HepG2 (cell line): ENCODE measurements at regions not wholly inside any gene's neighbourhood (a gene's known extent, or its start where the extent isn't known, plus 50 kb on each side); places are given as distances from the start of the nearest gene placed in this dataset.

Experiments
- ATAC-seq: fragments of 200-7000 bp; cut with Tn5 transposase; 3 replicates; pipeline ENCODE4 v1.9.1; 2020; ENCODE audit warnings: mild to moderate bottlenecking, moderate library complexity
- BruUV-seq: library from RNA; stranded (reverse); fragments of 400-500 nt; replicated peaks from 2 replicates; lab custom pipeline; 2021; lab: Mats Ljungman, UMichigan
- CTCF ChIA-PET: fragments of 300-600 bp; formaldehyde crosslinking; extraction: SDS; loops from one replicate; lab custom pipeline; 2021; ENCODE audit warnings: low total read pairs, inconsistent platforms, low intra/inter-chr PET ratio; lab: Yijun Ruan, JAX
- POLR2A ChIA-PET: fragments of 350-600 bp; sonication (Branson Sonifier 250); formaldehyde crosslinking; loops from one replicate; lab custom pipeline; 2020; ENCODE audit warnings: antibody characterized with exemption, inconsistent platforms; lab: Yijun Ruan, JAX
- DNase-seq: peaks from one replicate; pipeline ENCODE4 v3.0.0-alpha.2; 2015; ENCODE audit warnings: low spot score
- FAIRE-seq: peaks from 3 replicates; lab custom pipeline; 2011; peaks lifted over from hg19 to GRCh38; lab: Jason Lieb, UNC
- H2AFZ ChIP-seq: one replicate; pipeline ENCODE4 v1.6.1; 2011; ENCODE audit warnings: low read length, inconsistent platforms
- H3K27ac ChIP-seq: fragments of 300-600 bp; 3 replicates; pipeline ENCODE4 v1.8.0; 2011; ENCODE audit warnings: mixed run types, mild to moderate bottlenecking, mixed read lengths, low read length, inconsistent platforms; ENCODE audit not compliant: insufficient read depth; ENCODE audit errors: extremely low read length
- H3K27me3 ChIP-seq, 2 experiments: fragments of 200-600 bp in 1 of 2; 2 replicates in 1 of 2; 3 replicates in 1 of 2; pipeline versions ENCODE4 v1.6.0 to v1.8.0; 2011; ENCODE audit warnings: low read length in 2 of 2, mild to moderate bottlenecking in 2 of 2, moderate library complexity in 2 of 2, inconsistent platforms in 1 of 2; ENCODE audit not compliant: insufficient read depth in 2 of 2, control insufficient read depth in 1 of 2
- H3K36me3 ChIP-seq, 2 experiments: fragments of 200-600 bp in 1 of 2; replicated peaks in 1 of 2; 2 replicates in 1 of 2; 3 replicates in 1 of 2; pipeline versions ENCODE4 v1.5.1 to v1.8.0; 2011; ENCODE audit warnings: low read length in 2 of 2, inconsistent platforms in 1 of 2; ENCODE audit not compliant: insufficient read depth in 2 of 2, control insufficient read depth in 1 of 2
- H3K4me1 ChIP-seq: 2 replicates; pipeline ENCODE4 v1.5.1; 2012; ENCODE audit warnings: low read length, inconsistent platforms; ENCODE audit not compliant: insufficient read depth
- H3K4me2 ChIP-seq: 2 replicates; pipeline ENCODE4 v1.6.0; 2011; ENCODE audit warnings: low read depth, low read length, inconsistent platforms
- H3K4me3 ChIP-seq, 3 experiments: fragments of 200-600 bp in 1 of 3; sonication (generic), shearing (Covaris generic) in 1 of 3; replicated peaks in 1 of 3; 2 replicates each; pipeline ENCODE4 v1.5.1; 2011 to 2016; ENCODE audit warnings: low read length in 3 of 3, inconsistent platforms in 2 of 3, low read depth in 2 of 3, mild to moderate bottlenecking in 2 of 3, control low read depth in 1 of 3, mixed read lengths in 1 of 3; ENCODE audit not compliant: insufficient read depth in 1 of 3
- H3K79me2 ChIP-seq: one replicate; pipeline ENCODE4 v1.6.1; 2011; ENCODE audit warnings: low read length, inconsistent platforms; ENCODE audit not compliant: insufficient read depth
- H3K9ac ChIP-seq: 2 replicates; pipeline ENCODE4 v1.6.0; 2011; ENCODE audit warnings: mild to moderate bottlenecking, low read depth, low read length, inconsistent platforms; ENCODE audit not compliant: insufficient read depth
- H3K9me3 ChIP-seq: 2 replicates; pipeline ENCODE4 v1.5.1; 2012; ENCODE audit warnings: mild to moderate bottlenecking, low read length
- H4K20me1 ChIP-seq: 2 replicates; pipeline ENCODE4 v1.6.0; 2011; ENCODE audit warnings: inconsistent platforms, mild to moderate bottlenecking, low read length, moderate library complexity; ENCODE audit not compliant: insufficient read depth
- EP300 ChIP-seq, 3 experiments: sonication (generic) in 1 of 3; formaldehyde crosslinking in 1 of 3; IDR thresholded peaks; 2 replicates each; pipeline versions ENCODE4 v1.5.1 to v1.6.1; 2011 to 2020; ENCODE audit warnings: low read depth in 2 of 3, low read length in 2 of 3, borderline replicate concordance in 1 of 3, improper control_type of control experiment in 1 of 3, mild to moderate bottlenecking in 1 of 3, missing genetic modification reagents in 1 of 3, moderate library complexity in 1 of 3
- RFX3 ChIP-seq: IDR thresholded peaks from 2 replicates; pipeline ENCODE4 v1.6.1; 2016; ENCODE audit warnings: missing biosample characterization, missing genetic modification reagents
- ZFP82 ChIP-seq: sonication (generic); formaldehyde crosslinking; IDR thresholded peaks from 2 replicates; pipeline ENCODE4 v1.5.1; 2020; ENCODE audit warnings: mild to moderate bottlenecking, missing genetic modification reagents, borderline replicate concordance
- ZNF530 ChIP-seq: sonication (generic); formaldehyde crosslinking; IDR thresholded peaks from 2 replicates; pipeline ENCODE4 v1.5.0; 2020; ENCODE audit warnings: low read depth, mild to moderate bottlenecking, missing genetic modification reagents
- ZNF781 ChIP-seq: sonication (generic); formaldehyde crosslinking; IDR thresholded peaks from 2 replicates; pipeline ENCODE4 v1.5.1; 2020; ENCODE audit warnings: borderline replicate concordance, mild to moderate bottlenecking, missing genetic modification reagents; ENCODE audit errors: not compliant biosample characterization
- WGBS: methylation state at CpG from one replicate; pipeline ENCODE4 v1.1.6; 2017; ENCODE audit warnings: low lambda C conversion rate; 5-methylcytosine and 5-hydroxymethylcytosine counted together
- in situ Hi-C: cut with HindIII; loops from 2 replicates; pipeline ENCODE4 v1.10.0; 2017; ENCODE audit warnings: low pct_unique_long_range_greater_than_20kb; ENCODE audit not compliant: extremely low pct_ligation_motif_present
- intact Hi-C: fragments of 100-400 bp; cut with micrococcal nuclease; formaldehyde crosslinking; loops from one replicate; pipeline ENCODE4 v1.10.0; 2022; ENCODE audit not compliant: unreplicated experiment
- TF ChIP-seq, protein P1 (sequence below), 2 experiments: IDR thresholded peaks; 2 replicates each; pipeline ENCODE4 v1.6.1; 2011 to 2012; ENCODE audit warnings: low read length in 2 of 2, borderline replicate concordance in 1 of 2, low read depth in 1 of 2, mild to moderate bottlenecking in 1 of 2, moderate library complexity in 1 of 2
- TF ChIP-seq, protein P2 (sequence below): sonication (generic); formaldehyde crosslinking; IDR thresholded peaks from 2 replicates; pipeline ENCODE4 v1.4.0; 2020; ENCODE audit warnings: missing genetic modification reagents

DNA sequence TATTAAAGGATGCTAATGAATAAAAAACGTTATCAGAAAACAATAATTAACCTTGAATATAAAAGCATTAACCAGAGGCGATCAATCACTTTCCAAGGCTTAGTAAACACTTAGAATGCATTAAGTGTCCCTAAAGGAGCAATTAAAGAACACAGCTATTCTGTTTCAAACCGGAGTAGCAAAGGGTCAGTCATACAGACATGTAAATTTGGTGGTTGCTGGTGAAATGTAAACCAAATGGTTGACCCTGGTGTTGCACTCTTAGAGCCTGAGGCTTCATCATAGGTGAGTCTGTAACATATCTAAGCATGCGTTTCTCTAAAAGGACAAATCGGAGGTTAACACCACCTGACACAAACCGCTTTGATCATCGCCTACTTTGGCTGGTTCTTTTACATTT lies 1280.1 kb downstream of the TYW1 start:
- H3K9me3 ChIP-seq: peaks cover 38% of the 10 kb centered on the region
- H3K9ac ChIP-seq: no peak overlapping the region
- DNase-seq: no peak
- TF ChIP-seq, protein P1, sequence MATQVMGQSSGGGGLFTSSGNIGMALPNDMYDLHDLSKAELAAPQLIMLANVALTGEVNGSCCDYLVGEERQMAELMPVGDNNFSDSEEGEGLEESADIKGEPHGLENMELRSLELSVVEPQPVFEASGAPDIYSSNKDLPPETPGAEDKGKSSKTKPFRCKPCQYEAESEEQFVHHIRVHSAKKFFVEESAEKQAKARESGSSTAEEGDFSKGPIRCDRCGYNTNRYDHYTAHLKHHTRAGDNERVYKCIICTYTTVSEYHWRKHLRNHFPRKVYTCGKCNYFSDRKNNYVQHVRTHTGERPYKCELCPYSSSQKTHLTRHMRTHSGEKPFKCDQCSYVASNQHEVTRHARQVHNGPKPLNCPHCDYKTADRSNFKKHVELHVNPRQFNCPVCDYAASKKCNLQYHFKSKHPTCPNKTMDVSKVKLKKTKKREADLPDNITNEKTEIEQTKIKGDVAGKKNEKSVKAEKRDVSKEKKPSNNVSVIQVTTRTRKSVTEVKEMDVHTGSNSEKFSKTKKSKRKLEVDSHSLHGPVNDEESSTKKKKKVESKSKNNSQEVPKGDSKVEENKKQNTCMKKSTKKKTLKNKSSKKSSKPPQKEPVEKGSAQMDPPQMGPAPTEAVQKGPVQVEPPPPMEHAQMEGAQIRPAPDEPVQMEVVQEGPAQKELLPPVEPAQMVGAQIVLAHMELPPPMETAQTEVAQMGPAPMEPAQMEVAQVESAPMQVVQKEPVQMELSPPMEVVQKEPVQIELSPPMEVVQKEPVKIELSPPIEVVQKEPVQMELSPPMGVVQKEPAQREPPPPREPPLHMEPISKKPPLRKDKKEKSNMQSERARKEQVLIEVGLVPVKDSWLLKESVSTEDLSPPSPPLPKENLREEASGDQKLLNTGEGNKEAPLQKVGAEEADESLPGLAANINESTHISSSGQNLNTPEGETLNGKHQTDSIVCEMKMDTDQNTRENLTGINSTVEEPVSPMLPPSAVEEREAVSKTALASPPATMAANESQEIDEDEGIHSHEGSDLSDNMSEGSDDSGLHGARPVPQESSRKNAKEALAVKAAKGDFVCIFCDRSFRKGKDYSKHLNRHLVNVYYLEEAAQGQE (IDR thresholded peaks at IDR 0.05; ENCODE audit: borderline replicate concordance in 1 of 2, low read depth in 1 of 2, low read length in 2 of 2): no peak
- no peak for TF ChIP-seq RFX3 (CRISPR knock-in tag)
- TF ChIP-seq, protein P2, sequence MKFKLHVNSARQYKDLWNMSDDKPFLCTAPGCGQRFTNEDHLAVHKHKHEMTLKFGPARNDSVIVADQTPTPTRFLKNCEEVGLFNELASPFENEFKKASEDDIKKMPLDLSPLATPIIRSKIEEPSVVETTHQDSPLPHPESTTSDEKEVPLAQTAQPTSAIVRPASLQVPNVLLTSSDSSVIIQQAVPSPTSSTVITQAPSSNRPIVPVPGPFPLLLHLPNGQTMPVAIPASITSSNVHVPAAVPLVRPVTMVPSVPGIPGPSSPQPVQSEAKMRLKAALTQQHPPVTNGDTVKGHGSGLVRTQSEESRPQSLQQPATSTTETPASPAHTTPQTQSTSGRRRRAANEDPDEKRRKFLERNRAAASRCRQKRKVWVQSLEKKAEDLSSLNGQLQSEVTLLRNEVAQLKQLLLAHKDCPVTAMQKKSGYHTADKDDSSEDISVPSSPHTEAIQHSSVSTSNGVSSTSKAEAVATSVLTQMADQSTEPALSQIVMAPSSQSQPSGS (CRISPR knock-in tag): no peak
- TF ChIP-seq ZFP82 (CRISPR knock-in tag): no peak
- no peak for TF ChIP-seq EP300 (IDR thresholded peaks at IDR 0.05; ENCODE audit: low read depth in 2 of 2, low read length in 2 of 2)
- TF ChIP-seq EP300 (CRISPR knock-in tag; IDR thresholded peaks at IDR 0.05; ENCODE audit: borderline replicate concordance): no peak
- no peak for TF ChIP-seq ZNF530 (CRISPR knock-in tag)
- no peak for TF ChIP-seq ZNF781
- no peaks in the 10 kb centered on the region for H3K4me1 ChIP-seq
- CTCF ChIA-PET: no interaction called here
- WGBS: 53% methylated on average over 7 of the region's 7 CpGs
- no peak overlapping the region for H3K4me2 ChIP-seq
- POLR2A ChIA-PET: no interaction called here
- intact Hi-C loops (no loop called here), in situ Hi-C loops (no loop called here)
- H3K79me2 ChIP-seq: no peaks in the 10 kb centered on the region
- BruUV-seq: no TSS peak
- FAIRE-seq: no peak
- H2AFZ ChIP-seq: no peak overlapping the region
- H3K27ac ChIP-seq: no peak overlapping the region
- no peaks in the 10 kb centered on the region for H3K36me3 ChIP-seq
- no peak overlapping the region for H3K4me3 ChIP-seq
- no peaks in the 10 kb centered on the region for H3K27me3 ChIP-seq
- no peaks in the 10 kb centered on the region for H4K20me1 ChIP-seq
- no peak for ATAC-seq
